Gastrocnemius medialis (tissue), 4 donors: ENCODE measurements at regions not wholly inside any gene's neighbourhood (a gene's known extent, or its start where the extent isn't known, plus 50 kb on each side); places are given as distances from the start of the nearest gene placed in this dataset.

Source experiments
- POLR2A ChIP-seq, 2 donors: fragments of 450-650 bp; IDR thresholded peaks; one replicate each; pipeline ENCODE4 v1.6.1; 2017; ENCODE audit warnings: antibody characterized with exemption in 2 of 2, mild to moderate bottlenecking in 2 of 2, moderate library complexity in 2 of 2
- TF ChIP-seq, protein P1 (sequence below), 5 experiments: fragments of 450-650 bp in 3 of 5; fragments of 200-600 bp in 2 of 5; sonication (generic) in 2 of 5; IDR thresholded peaks in 4 of 5; conservative IDR thresholded peaks in 1 of 5; 1 replicate in 4 of 5; 2 replicates in 1 of 5; pipeline ENCODE4 v1.5.1; 2016 to 2019; ENCODE audit warnings: antibody characterized with exemption in 5 of 5, mild to moderate bottlenecking in 3 of 5, moderate library complexity in 3 of 5

DNA sequence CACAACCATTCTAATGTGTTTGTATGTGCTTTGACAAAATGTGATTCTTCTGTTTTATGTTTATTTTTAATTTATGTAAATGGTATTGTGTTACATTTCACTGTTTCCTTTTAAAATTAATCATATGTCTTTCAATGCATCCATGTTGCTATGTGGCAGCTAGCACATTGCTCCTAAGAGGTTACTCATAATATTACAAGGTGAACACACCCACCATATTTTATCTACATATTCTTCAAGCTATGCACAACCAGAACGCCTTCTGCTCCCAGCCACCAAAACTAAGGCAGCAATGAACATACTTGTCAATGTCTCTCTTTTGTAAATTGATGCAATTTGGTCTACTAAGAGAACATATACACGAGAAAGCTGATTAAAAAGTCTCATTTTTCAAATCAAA lies 160.6 kb upstream of the OSR1 start:
- TF ChIP-seq, protein P1, sequence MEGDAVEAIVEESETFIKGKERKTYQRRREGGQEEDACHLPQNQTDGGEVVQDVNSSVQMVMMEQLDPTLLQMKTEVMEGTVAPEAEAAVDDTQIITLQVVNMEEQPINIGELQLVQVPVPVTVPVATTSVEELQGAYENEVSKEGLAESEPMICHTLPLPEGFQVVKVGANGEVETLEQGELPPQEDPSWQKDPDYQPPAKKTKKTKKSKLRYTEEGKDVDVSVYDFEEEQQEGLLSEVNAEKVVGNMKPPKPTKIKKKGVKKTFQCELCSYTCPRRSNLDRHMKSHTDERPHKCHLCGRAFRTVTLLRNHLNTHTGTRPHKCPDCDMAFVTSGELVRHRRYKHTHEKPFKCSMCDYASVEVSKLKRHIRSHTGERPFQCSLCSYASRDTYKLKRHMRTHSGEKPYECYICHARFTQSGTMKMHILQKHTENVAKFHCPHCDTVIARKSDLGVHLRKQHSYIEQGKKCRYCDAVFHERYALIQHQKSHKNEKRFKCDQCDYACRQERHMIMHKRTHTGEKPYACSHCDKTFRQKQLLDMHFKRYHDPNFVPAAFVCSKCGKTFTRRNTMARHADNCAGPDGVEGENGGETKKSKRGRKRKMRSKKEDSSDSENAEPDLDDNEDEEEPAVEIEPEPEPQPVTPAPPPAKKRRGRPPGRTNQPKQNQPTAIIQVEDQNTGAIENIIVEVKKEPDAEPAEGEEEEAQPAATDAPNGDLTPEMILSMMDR (IDR thresholded peaks at IDR 0.05 in 4 of 5, conservative IDR thresholded peaks at IDR 0.05 in 1 of 5), result no peak
- no peak for TF ChIP-seq POLR2A (IDR thresholded peaks at IDR 0.05)
